SIG-M5 treated with dmso at 0.1 percent for 504 hours (cell line): ENCODE measurements at regions not wholly inside any gene's neighbourhood (a gene's known extent, or its start where the extent isn't known, plus 50 kb on each side); places are given as distances from the start of the nearest gene placed in this dataset.

Experiments
- DNase-seq: peaks from one replicate; lab custom pipeline; 2025; ENCODE audit not compliant: unreplicated experiment; lab: John Stamatoyannopoulos, UW

GRCh38 chr2:220270481-220271070 is 643.1 kb downstream of the SLC4A3 start:
- no peak for DNase-seq

- no peak for DNase-seq
Observed at GRCh38 chr2:220272656-220273055, 645.2 kb downstream of the SLC4A3 start.

- DNase-seq, result peak; percentile 3
Observed at GRCh38 chr2:220273082-220273481, 645.7 kb downstream of the SLC4A3 start.

- no peak for DNase-seq
Observed at GRCh38 chr2:220275454-220275853, 648.0 kb downstream of the SLC4A3 start.

GRCh38 chr2:220276741-220277444 is 649.5 kb downstream of the SLC4A3 start:
- no peak for DNase-seq

GRCh38 chr2:220277445-220277975 is 650.1 kb downstream of the SLC4A3 start:
- DNase-seq, result peak; percentile 43

GRCh38 chr2:220278022-220278421 is 650.6 kb downstream of the SLC4A3 start:
- no peak for DNase-seq

- no peak for DNase-seq
Observed at GRCh38 chr2:220279372-220279771, 651.9 kb downstream of the SLC4A3 start.

GRCh38 chr2:220279840-220280239 is 652.4 kb downstream of the SLC4A3 start:
- DNase-seq, result no peak

GRCh38 chr2:220280736-220281135 is 653.3 kb downstream of the SLC4A3 start:
- DNase-seq, result no peak

- DNase-seq, result no peak
Observed at GRCh38 chr2:220281771-220282170, 654.3 kb downstream of the SLC4A3 start.

- no peak for DNase-seq
Observed at GRCh38 chr2:220282236-220282635, 654.8 kb downstream of the SLC4A3 start.

- DNase-seq, result no peak
Observed at GRCh38 chr2:220293966-220294365, 666.5 kb downstream of the SLC4A3 start.

GRCh38 chr2:220296174-220296573 is 668.7 kb downstream of the SLC4A3 start:
- peak; percentile 3 for DNase-seq

GRCh38 chr2:220297093-220297492 is 669.7 kb downstream of the SLC4A3 start:
- DNase-seq, result no peak

- DNase-seq, result no peak
Observed at GRCh38 chr2:220300806-220301205, 673.4 kb downstream of the SLC4A3 start.

GRCh38 chr2:220302756-220303155 is 675.3 kb downstream of the SLC4A3 start:
- DNase-seq, result no peak

- no peak for DNase-seq
Observed at GRCh38 chr2:220309215-220309614, 681.8 kb downstream of the SLC4A3 start.

- DNase-seq, result no peak
Observed at GRCh38 chr2:220310451-220310861, 683.0 kb downstream of the SLC4A3 start.

GRCh38 chr2:220315098-220315823 is 687.8 kb downstream of the SLC4A3 start:
- DNase-seq, result no peak

- DNase-seq, result no peak
Observed at GRCh38 chr2:220318037-220318436, 690.6 kb downstream of the SLC4A3 start.

GRCh38 chr2:220318508-220318907 is 691.1 kb downstream of the SLC4A3 start:
- no peak for DNase-seq
